ENCODE measurements at regions not wholly inside any gene's neighbourhood (a gene's known extent, or its start where the extent isn't known, plus 50 kb on each side); places are given as distances from the start of the nearest gene placed in this dataset.

- 0 out of 2 replicates have a peak, but pooled peaks have one; percentile 19 for TF ChIP-seq CTCF (IDR thresholded peaks at IDR 0.05; ENCODE audit: control insufficient read depth, extremely low read depth, insufficient read depth)
- no peak for DNase-seq (ENCODE audit: low read depth)
- no peak overlapping the region for H3K4me3 ChIP-seq (ENCODE audit: low read depth, low read length)
Observed at GRCh38 chr3:127406309-127407025, 118.6 kb upstream of the PRR20G start.

- no peak for DNase-seq (ENCODE audit: low read depth)
- H3K4me3 ChIP-seq (ENCODE audit: low read depth, low read length), result no peak overlapping the region
- TF ChIP-seq CTCF (IDR thresholded peaks at IDR 0.05; ENCODE audit: control insufficient read depth, extremely low read depth, insufficient read depth), result no peak
Observed at GRCh38 chr3:127405791-127406190, 117.9 kb upstream of the PRR20G start.

GRCh38 chr3:127405010-127405598 lies 117.3 kb upstream of the PRR20G start:
- TF ChIP-seq CTCF (IDR thresholded peaks at IDR 0.05; ENCODE audit: control insufficient read depth, extremely low read depth, insufficient read depth), result no peak
- DNase-seq (ENCODE audit: low read depth), result no peak
- no peak overlapping the region for H3K4me3 ChIP-seq (ENCODE audit: low read depth, low read length)

GRCh38 chr3:127404221-127405009 lies 116.6 kb upstream of the PRR20G start:
- no peak for TF ChIP-seq CTCF (IDR thresholded peaks at IDR 0.05; ENCODE audit: control insufficient read depth, extremely low read depth, insufficient read depth)
- no peak for DNase-seq (ENCODE audit: low read depth)
- no peak overlapping the region for H3K4me3 ChIP-seq (ENCODE audit: low read depth, low read length)

GRCh38 chr3:127403795-127404194 lies 115.9 kb upstream of the PRR20G start:
- TF ChIP-seq CTCF (IDR thresholded peaks at IDR 0.05; ENCODE audit: control insufficient read depth, extremely low read depth, insufficient read depth), result no peak
- no peak for DNase-seq (ENCODE audit: low read depth)
- H3K4me3 ChIP-seq (ENCODE audit: low read depth, low read length), result no peak overlapping the region

- DNase-seq (ENCODE audit: low read depth), result no peak
- TF ChIP-seq CTCF (IDR thresholded peaks at IDR 0.05; ENCODE audit: control insufficient read depth, extremely low read depth, insufficient read depth), result no peak
Observed at GRCh38 chr3:127399154-127399553, 111.3 kb upstream of the PRR20G start.

More at GRCh38 chr3:127399154-127399553, 111.3 kb upstream of the PRR20G start:
- no peak overlapping the region for H3K4me3 ChIP-seq (ENCODE audit: low read depth, low read length)
